H9 (cell line): ENCODE measurements at regions not wholly inside any gene's neighbourhood (a gene's known extent, or its start where the extent isn't known, plus 50 kb on each side); places are given as distances from the start of the nearest gene placed in this dataset.

Experiments used
- DNase-seq: peaks from one replicate; pipeline ENCODE4 v3.0.0-alpha.2; 2017
- H2AFZ ChIP-seq: one replicate; pipeline ENCODE4 v1.6.1; 2013; ENCODE audit warnings: mild to moderate bottlenecking, low read length, control low read depth, moderate library complexity
- H2AK5ac ChIP-seq: 2 replicates; pipeline ENCODE4 v1.6.1; 2013; ENCODE audit warnings: low read length, control low read depth, mixed read lengths; ENCODE audit not compliant: insufficient read length
- H2BK120ac ChIP-seq: one replicate; pipeline ENCODE4 v1.6.1; 2013; ENCODE audit warnings: low read depth, mild to moderate bottlenecking, low read length, control low read depth, inconsistent platforms; ENCODE audit not compliant: poor library complexity, severe bottlenecking
- H2BK12ac ChIP-seq: 2 replicates; pipeline ENCODE4 v1.6.1; 2013; ENCODE audit warnings: low read length, control low read depth, mixed read lengths, low read depth; ENCODE audit not compliant: insufficient read length
- H2BK15ac ChIP-seq: 2 replicates; pipeline ENCODE4 v1.6.1; 2013; ENCODE audit warnings: low read depth, low read length, control low read depth
- H2BK20ac ChIP-seq: one replicate; pipeline ENCODE4 v1.6.1; 2013; ENCODE audit warnings: low read depth, mild to moderate bottlenecking, low read length, control low read depth, inconsistent platforms; ENCODE audit not compliant: poor library complexity, severe bottlenecking
- H2BK5ac ChIP-seq: 2 replicates; pipeline ENCODE4 v1.6.1; 2013; ENCODE audit warnings: low read length, control low read depth, mixed read lengths; ENCODE audit not compliant: insufficient read length
- H3K14ac ChIP-seq: 2 replicates; pipeline ENCODE4 v1.6.1; 2013; ENCODE audit warnings: low read length, control low read depth; ENCODE audit not compliant: insufficient read depth
- H3K18ac ChIP-seq: 2 replicates; pipeline ENCODE4 v1.6.1; 2013; ENCODE audit warnings: low read depth, mild to moderate bottlenecking, mixed read lengths, low read length, control low read depth; ENCODE audit not compliant: insufficient read length
- H3K23ac ChIP-seq: 2 replicates; pipeline ENCODE4 v1.6.1; 2013; ENCODE audit warnings: low read length, control low read depth, mixed read lengths, low read depth; ENCODE audit not compliant: insufficient read length
- H3K23me2 ChIP-seq: 2 replicates; pipeline ENCODE4 v1.6.1; 2013; ENCODE audit warnings: low read depth, mild to moderate bottlenecking, mixed read lengths, low read length, control low read depth; ENCODE audit not compliant: insufficient read length, poor library complexity, severe bottlenecking
- H3K27ac ChIP-seq: 2 replicates; pipeline ENCODE4 v1.5.1; 2013; ENCODE audit warnings: low read length, control low read depth, mixed read lengths, low read depth; ENCODE audit not compliant: insufficient read length
- H3K27me3 ChIP-seq: 2 replicates; pipeline ENCODE4 v1.6.1; 2013; ENCODE audit warnings: low read length, control low read depth, inconsistent platforms; ENCODE audit not compliant: insufficient read depth
- H3K4ac ChIP-seq: 2 replicates; pipeline ENCODE4 v1.6.1; 2013; ENCODE audit warnings: low read depth, mild to moderate bottlenecking, control low read depth, inconsistent platforms, low read length, moderate library complexity
- H3K4me1 ChIP-seq: 2 replicates; pipeline ENCODE4 v1.6.1; 2013; ENCODE audit warnings: low read length, control low read depth, inconsistent platforms; ENCODE audit not compliant: insufficient read depth
- H3K4me2 ChIP-seq: 2 replicates; pipeline ENCODE4 v1.6.1; 2013; ENCODE audit warnings: low read length, control low read depth, mixed read lengths; ENCODE audit not compliant: insufficient read length, insufficient read depth
- H3K56ac ChIP-seq: 2 replicates; pipeline ENCODE4 v1.6.1; 2013; ENCODE audit warnings: low read depth, mild to moderate bottlenecking, mixed read lengths, low read length, control low read depth; ENCODE audit not compliant: insufficient read length
- H3K79me1 ChIP-seq: 2 replicates; pipeline ENCODE4 v1.6.1; 2013; ENCODE audit warnings: low read depth, mild to moderate bottlenecking, moderate library complexity, low read length, control low read depth, inconsistent platforms; ENCODE audit not compliant: insufficient read depth, poor library complexity, severe bottlenecking
- H3K79me2 ChIP-seq: 2 replicates; pipeline ENCODE4 v1.6.1; 2013; ENCODE audit warnings: low read length, control low read depth, inconsistent platforms; ENCODE audit not compliant: insufficient read depth
- H3K9ac ChIP-seq: 2 replicates; pipeline ENCODE4 v1.6.1; 2013; ENCODE audit warnings: low read length, control low read depth, mixed read lengths; ENCODE audit not compliant: insufficient read length; ENCODE audit errors: extremely low read depth
- H3K9me3 ChIP-seq: one replicate; pipeline ENCODE4 v1.6.1; 2013; ENCODE audit warnings: low read depth, low read length, inconsistent platforms; ENCODE audit not compliant: control insufficient read depth
- H3T11ph ChIP-seq: one replicate; pipeline ENCODE4 v1.6.1; 2013; ENCODE audit warnings: mild to moderate bottlenecking, low read length, control low read depth, inconsistent platforms
- H4K20me1 ChIP-seq: one replicate; pipeline ENCODE4 v1.6.1; 2013; ENCODE audit not compliant: control insufficient read depth, insufficient read length, insufficient read depth
- H4K5ac ChIP-seq: 2 replicates; pipeline ENCODE4 v1.6.1; 2013; ENCODE audit warnings: low read depth, mild to moderate bottlenecking, mixed read lengths, low read length, control low read depth; ENCODE audit not compliant: insufficient read length
- H4K8ac ChIP-seq: replicated peaks from 2 replicates; pipeline ENCODE4 v1.6.1; 2013; ENCODE audit warnings: low read length, control low read depth, mixed read lengths, low read depth; ENCODE audit not compliant: insufficient read length
- H4K91ac ChIP-seq: 2 replicates; pipeline ENCODE4 v1.6.1; 2013; ENCODE audit warnings: low read depth, mild to moderate bottlenecking, moderate library complexity, mixed read lengths, low read length, control low read depth; ENCODE audit not compliant: insufficient read length
- H3K27ac Mint-ChIP-seq, 3 experiments: 2 replicates in 2 of 3; 3 replicates in 1 of 3; pipeline ENCODE4 v1.8.0; 2020 to 2021; ENCODE audit warnings: mixed read lengths in 3 of 3, mild to moderate bottlenecking in 1 of 3, moderate library complexity in 1 of 3
- H3K27me3 Mint-ChIP-seq: 2 replicates; pipeline ENCODE4 v1.8.0; 2021; ENCODE audit warnings: low read depth, mild to moderate bottlenecking, moderate library complexity, mixed read lengths
- H3K36me3 Mint-ChIP-seq, 3 experiments: 2 replicates in 2 of 3; 3 replicates in 1 of 3; pipeline ENCODE4 v1.8.0; 2020 to 2021; ENCODE audit warnings: low read depth in 3 of 3, mixed read lengths in 3 of 3; ENCODE audit not compliant: insufficient read depth in 1 of 3
- H3K4me1 Mint-ChIP-seq, 2 experiments: 2 replicates each; pipeline ENCODE4 v1.8.0; 2020; ENCODE audit warnings: mixed read lengths in 2 of 2
- H3K4me3 Mint-ChIP-seq, 2 experiments: 2 replicates in 1 of 2; 3 replicates in 1 of 2; pipeline ENCODE4 v1.8.0; 2020 to 2021; ENCODE audit warnings: mild to moderate bottlenecking in 2 of 2, mixed read lengths in 2 of 2, moderate library complexity in 1 of 2
- H3K9me3 Mint-ChIP-seq, 2 experiments: 2 replicates in 1 of 2; 3 replicates in 1 of 2; pipeline ENCODE4 v1.8.0; 2020; ENCODE audit warnings: mild to moderate bottlenecking in 2 of 2, mixed read lengths in 2 of 2, moderate library complexity in 1 of 2
- whole genome bisulfite sequencing: extraction: QIAGEN DNeasy Blood & Tissue Kit; methylation state at CpG from one replicate; pipeline ENCODE4 v1.1.7; 2013; ENCODE audit warnings: missing lambda C conversion rate, low lambda C conversion rate, mixed read lengths; ENCODE audit not compliant: insufficient read length; ENCODE audit errors: extremely low coverage; 5-methylcytosine and 5-hydroxymethylcytosine counted together
- TF ChIP-seq, protein P1 (sequence below): fragments of 200-600 bp; sonication (generic); conservative IDR thresholded peaks from 3 replicates; pipeline ENCODE4 v1.8.0; 2021; ENCODE audit warnings: antibody characterized with exemption, mild to moderate bottlenecking

DNA sequence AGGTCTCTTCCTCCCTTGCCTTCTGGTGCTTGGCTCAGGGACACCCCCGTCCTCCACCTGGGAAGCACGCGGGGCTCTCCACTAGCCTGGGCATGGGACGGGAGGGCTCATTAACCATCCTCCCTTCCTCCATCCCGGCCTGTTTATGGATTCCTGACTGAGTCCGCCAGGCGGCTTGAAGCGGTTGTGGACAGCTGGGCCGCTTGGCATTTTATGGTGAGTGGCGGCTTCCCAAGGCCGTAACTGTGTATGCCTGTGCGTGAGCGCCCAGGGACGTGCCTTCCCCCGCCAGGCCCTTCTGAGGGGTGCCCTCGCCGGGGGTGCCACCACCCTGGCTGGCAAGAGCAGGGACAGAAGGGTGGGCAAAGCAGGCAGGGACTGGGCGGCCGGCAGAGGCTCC lies 202.8 kb downstream of the URI1 start:
- Histone ChIP-seq H3K23ac (no peak overlapping the region), H3K79me1 (no peaks in the 10 kb centered on the region), H3K18ac (no peak overlapping the region), H4K5ac (no peak overlapping the region), H2BK15ac (no peak overlapping the region), H4K8ac (no peak overlapping the region), H3K9ac (no peak overlapping the region), H2BK5ac (no peak overlapping the region), H3T11ph (no peak overlapping the region), H2BK20ac (no peak overlapping the region), H3K23me2 (no peaks in the 10 kb centered on the region), H3K4me1 (no peaks in the 10 kb centered on the region), H3K56ac (no peak overlapping the region), H3K4me2 (no peak overlapping the region), H3K9me3 (no peaks in the 10 kb centered on the region), H3K27ac (no peak overlapping the region), H3K14ac (no peak overlapping the region), H2BK12ac (no peak overlapping the region), H4K91ac (no peak overlapping the region), H3K4ac (no peak overlapping the region), H3K79me2 (no peaks in the 10 kb centered on the region), H4K20me1 (no peaks in the 10 kb centered on the region), H2BK120ac (no peak overlapping the region), H2AK5ac (no peak overlapping the region), H3K27me3 (no peaks in the 10 kb centered on the region), H2AFZ (no peak overlapping the region)
- Mint-ChIP-seq H3K9me3 (no peaks in the 10 kb centered on the region), H3K4me1 (peaks cover 4 to 6% of the 10 kb centered on the region in 2 experiments; a peak in 3 of 4 replicates), H3K4me3 (no peak overlapping the region), H3K27ac (no peak overlapping the region), H3K27me3 (no peaks in the 10 kb centered on the region), H3K36me3 (no peaks in the 10 kb centered on the region)
- TF ChIP-seq, protein P1, sequence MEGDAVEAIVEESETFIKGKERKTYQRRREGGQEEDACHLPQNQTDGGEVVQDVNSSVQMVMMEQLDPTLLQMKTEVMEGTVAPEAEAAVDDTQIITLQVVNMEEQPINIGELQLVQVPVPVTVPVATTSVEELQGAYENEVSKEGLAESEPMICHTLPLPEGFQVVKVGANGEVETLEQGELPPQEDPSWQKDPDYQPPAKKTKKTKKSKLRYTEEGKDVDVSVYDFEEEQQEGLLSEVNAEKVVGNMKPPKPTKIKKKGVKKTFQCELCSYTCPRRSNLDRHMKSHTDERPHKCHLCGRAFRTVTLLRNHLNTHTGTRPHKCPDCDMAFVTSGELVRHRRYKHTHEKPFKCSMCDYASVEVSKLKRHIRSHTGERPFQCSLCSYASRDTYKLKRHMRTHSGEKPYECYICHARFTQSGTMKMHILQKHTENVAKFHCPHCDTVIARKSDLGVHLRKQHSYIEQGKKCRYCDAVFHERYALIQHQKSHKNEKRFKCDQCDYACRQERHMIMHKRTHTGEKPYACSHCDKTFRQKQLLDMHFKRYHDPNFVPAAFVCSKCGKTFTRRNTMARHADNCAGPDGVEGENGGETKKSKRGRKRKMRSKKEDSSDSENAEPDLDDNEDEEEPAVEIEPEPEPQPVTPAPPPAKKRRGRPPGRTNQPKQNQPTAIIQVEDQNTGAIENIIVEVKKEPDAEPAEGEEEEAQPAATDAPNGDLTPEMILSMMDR: no peak
- DNase-seq: no peak
- WGBS: no CpG with 5 or more reads among the region's 19 CpGs
